Stimulated activated CD8-positive, alpha-beta memory T cell treated with anti-CD3 and anti-CD28 coated beads, Interleukin-7, amount 100 ng/mL, for 4 hours (primary cell): ENCODE measurements at regions not wholly inside any gene's neighbourhood (a gene's known extent, or its start where the extent isn't known, plus 50 kb on each side); places are given as distances from the start of the nearest gene placed in this dataset.

Experiments
- DNase-seq, 2 donors: peaks; one replicate each; pipeline ENCODE4 v3.0.0-alpha.2; 2020; ENCODE audit warnings: low read depth in 2 of 2

GRCh38 chr6:159118924-159119323 is 50.3 kb upstream of the FNDC1 start:
- no peak for DNase-seq

GRCh38 chr6:159117563-159117962 is 51.6 kb upstream of the FNDC1 start:
- no peak for DNase-seq

GRCh38 chr6:159117046-159117445 is 52.2 kb upstream of the FNDC1 start:
- no peak for DNase-seq

- no peak for DNase-seq
Measured at GRCh38 chr6:159116343-159116742, 52.9 kb upstream of the FNDC1 start.

GRCh38 chr6:159114569-159114968 is 54.6 kb upstream of the FNDC1 start:
- no peak for DNase-seq

GRCh38 chr6:159113223-159113622 is 56.0 kb upstream of the FNDC1 start:
- DNase-seq = no peak

- no peak for DNase-seq
Measured at GRCh38 chr6:159112714-159113113, 56.5 kb upstream of the FNDC1 start.

GRCh38 chr6:159110748-159111147 is 58.5 kb upstream of the FNDC1 start:
- no peak for DNase-seq

GRCh38 chr6:159110013-159110412 is 59.2 kb upstream of the FNDC1 start:
- DNase-seq = no peak

- no peak for DNase-seq
Measured at GRCh38 chr6:159109391-159109790, 59.8 kb upstream of the FNDC1 start.

- no peak for DNase-seq
Measured at GRCh38 chr6:159108426-159108985, 60.7 kb upstream of the FNDC1 start.

GRCh38 chr6:159107451-159108260 is 61.5 kb upstream of the FNDC1 start:
- peak; percentile 40 to 50 for DNase-seq

GRCh38 chr6:159106627-159107241 is 61.9 kb upstream of the TAGAP start:
- DNase-seq = peak; percentile 77 to 91

GRCh38 chr6:159105716-159106115 is 60.9 kb upstream of the TAGAP start:
- DNase-seq = no peak

- no peak for DNase-seq
Measured at GRCh38 chr6:159104931-159105330, 60.1 kb upstream of the TAGAP start.

- peak; percentile 57 to 64 for DNase-seq
Measured at GRCh38 chr6:159104163-159104925, 59.6 kb upstream of the TAGAP start.

- no peak for DNase-seq
Measured at GRCh38 chr6:159103396-159104162, 58.8 kb upstream of the TAGAP start.

- no peak for DNase-seq
Measured at GRCh38 chr6:159102373-159103160, 57.8 kb upstream of the TAGAP start.

- no peak for DNase-seq
Measured at GRCh38 chr6:159101656-159102055, 56.9 kb upstream of the TAGAP start.

GRCh38 chr6:159100395-159101182 is 55.8 kb upstream of the TAGAP start:
- no peak for DNase-seq
